ENCODE measurements at regions not wholly inside any gene's neighbourhood (a gene's known extent, or its start where the extent isn't known, plus 50 kb on each side); places are given as distances from the start of the nearest gene placed in this dataset.

DNA sequence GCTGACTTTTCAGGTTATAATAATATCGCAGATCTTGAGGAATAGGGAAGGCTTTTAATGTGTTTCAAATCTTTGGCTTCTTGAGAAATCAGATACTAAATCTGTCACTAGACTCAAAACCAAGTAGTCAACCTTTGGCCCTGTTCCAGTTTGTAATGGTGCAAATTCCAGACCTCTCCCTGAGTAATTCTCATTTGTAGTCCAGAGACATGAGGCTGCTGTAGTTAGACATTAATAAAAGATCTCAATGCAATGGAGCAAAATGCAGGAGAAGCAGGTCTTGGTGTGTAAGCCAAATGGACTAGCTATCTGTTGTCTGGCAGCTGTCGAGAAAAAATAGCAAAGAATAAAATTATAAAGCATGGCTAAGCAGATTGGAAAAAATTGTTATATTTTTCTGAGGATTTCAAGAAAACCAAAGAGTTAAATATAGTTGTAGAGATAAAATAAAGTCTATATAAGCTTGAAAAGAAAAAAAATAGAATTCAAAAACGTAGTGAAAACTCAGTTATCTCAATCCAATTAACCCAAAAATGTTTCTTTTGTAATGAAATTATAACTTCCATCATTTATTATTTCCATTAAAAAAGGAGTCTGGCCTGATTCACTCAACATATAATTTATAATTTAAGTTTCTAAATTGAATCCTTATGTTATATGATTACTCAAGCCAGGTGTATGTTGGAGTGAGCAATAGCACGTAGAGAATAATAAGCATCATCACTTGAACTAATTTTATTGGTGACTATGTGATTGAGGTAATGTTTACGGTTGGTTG, 161.5 kb upstream of the ADGRB3 start:
- H3K36me3 Mint-ChIP-seq (ENCODE audit: low read depth) = no peaks in the 10 kb centered on the region
- POLR2A ChIA-PET = no interaction called here
- CTCF ChIA-PET = no interaction called here
- no peaks in the 10 kb centered on the region for H3K27me3 Mint-ChIP-seq
- no peaks in the 10 kb centered on the region for H3K4me1 Mint-ChIP-seq
- DNase-seq = no peak
- H3K4me3 Mint-ChIP-seq = no peak overlapping the region
- H3K27ac Mint-ChIP-seq = no peak overlapping the region
- H3K9me3 Mint-ChIP-seq = no peaks in the 10 kb centered on the region

DNA sequence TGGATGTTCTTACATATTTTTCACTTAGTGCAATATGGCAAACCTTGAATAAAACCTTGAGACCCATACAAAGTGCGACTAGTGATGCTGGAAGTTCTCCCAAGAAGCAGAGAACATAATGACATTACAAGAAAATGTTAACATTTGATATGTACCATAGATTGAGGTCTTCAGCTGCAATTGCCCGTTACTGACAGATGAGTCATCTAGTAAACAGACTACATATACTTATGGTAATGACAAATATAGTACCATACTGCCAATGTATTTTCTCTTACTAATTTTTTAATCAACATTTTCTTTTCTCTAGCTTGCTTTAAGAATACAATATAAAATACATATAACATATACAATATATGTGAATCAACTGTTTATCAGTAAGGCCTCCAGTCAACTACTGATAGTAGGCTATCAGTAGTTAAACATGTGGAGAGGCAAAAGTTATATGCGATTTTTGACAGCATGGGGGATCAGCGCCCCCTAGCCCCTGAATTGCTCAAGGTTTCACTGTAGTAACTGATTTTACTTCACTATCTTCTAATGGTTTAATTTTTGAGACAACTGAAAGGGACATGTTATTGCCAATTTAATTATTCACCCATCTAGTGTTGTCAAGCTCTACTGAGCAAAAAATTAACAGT, 166.7 kb upstream of the ADGRB3 start:
- POLR2A ChIA-PET = no interaction called here
- no peaks in the 10 kb centered on the region for H3K9me3 Mint-ChIP-seq
- no peaks in the 10 kb centered on the region for H3K36me3 Mint-ChIP-seq (ENCODE audit: low read depth)
- no peak overlapping the region for H3K27ac Mint-ChIP-seq
- no peaks in the 10 kb centered on the region for H3K27me3 Mint-ChIP-seq
- no peaks in the 10 kb centered on the region for H3K4me1 Mint-ChIP-seq
- DNase-seq = no peak
- H3K4me3 Mint-ChIP-seq = no peak overlapping the region
- CTCF ChIA-PET = no interaction called here

DNA sequence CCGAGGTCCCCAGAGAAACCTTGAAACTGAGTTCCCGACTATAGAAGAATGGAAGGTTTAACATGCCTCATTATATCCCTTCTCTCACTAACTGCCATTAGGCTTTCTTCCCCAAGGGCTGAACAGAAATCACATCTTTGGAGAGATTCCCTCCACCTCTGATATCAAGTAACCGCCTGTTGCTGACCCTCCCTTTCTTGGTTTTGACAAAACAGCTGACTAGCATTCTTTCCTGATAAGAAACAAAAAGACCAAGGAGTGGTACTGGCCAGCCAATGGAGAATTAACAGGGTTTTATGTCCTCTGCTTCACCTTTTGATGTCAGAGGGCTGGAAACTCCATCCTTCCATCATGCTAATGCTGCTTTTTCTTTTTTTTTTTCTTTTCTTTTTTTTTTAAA, 176.6 kb upstream of the ADGRB3 start:
- Mint-ChIP-seq H3K27ac (no peak overlapping the region), H3K36me3 (ENCODE audit: low read depth) (no peaks in the 10 kb centered on the region), H3K4me1 (no peaks in the 10 kb centered on the region), H3K4me3 (no peak overlapping the region), H3K27me3 (no peaks in the 10 kb centered on the region), H3K9me3 (peaks cover 11% of the 10 kb centered on the region)
- no peak for DNase-seq
- CTCF ChIA-PET = no interaction called here
- POLR2A ChIA-PET = no interaction called here

DNA sequence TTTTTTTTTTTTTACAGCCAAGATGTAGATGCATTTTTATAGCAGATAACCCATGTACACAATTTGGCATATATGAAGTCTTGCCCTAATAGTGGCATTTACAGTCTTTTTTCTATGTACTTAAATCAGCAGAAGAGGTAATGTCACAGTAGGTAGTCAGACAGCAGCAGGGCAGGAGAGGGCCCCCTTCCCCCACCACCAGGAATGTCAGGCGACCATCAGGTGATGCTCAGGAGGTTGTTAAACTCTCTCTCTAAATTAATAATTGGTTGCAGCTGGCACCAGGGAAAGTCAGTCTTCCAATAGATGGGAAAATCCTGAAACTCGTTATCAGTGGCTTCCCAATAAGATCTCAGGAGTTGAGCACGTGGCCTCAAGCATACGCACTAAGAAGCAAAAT, 188.0 kb upstream of the ADGRB3 start:
- Mint-ChIP-seq H3K27ac (no peak overlapping the region), H3K36me3 (ENCODE audit: low read depth) (no peaks in the 10 kb centered on the region), H3K9me3 (peaks cover 4% of the 10 kb centered on the region), H3K4me1 (no peaks in the 10 kb centered on the region), H3K27me3 (no peaks in the 10 kb centered on the region), H3K4me3 (no peak overlapping the region)
- POLR2A ChIA-PET = no interaction called here
- no peak for DNase-seq
- CTCF ChIA-PET = no interaction called here

DNA sequence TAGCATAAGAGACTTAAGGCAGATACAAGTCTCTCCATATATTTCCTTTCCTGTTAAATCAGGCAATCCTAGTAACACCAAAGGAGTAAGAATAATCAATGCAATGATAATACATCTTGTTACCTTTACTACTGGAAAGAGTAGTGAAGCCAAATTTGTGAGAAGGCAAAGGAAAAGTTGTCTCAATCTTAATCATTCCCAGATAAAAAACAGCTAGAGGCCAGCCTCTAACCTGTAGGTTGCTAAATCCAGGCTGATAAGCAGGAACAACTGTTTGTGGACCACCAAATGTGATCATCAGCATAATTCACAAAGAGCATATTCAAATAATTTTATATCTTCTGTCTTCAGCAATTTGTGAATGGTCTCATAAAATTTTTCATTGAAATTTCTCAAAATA, 189.2 kb upstream of the ADGRB3 start:
- no peak overlapping the region for H3K27ac Mint-ChIP-seq

DNA sequence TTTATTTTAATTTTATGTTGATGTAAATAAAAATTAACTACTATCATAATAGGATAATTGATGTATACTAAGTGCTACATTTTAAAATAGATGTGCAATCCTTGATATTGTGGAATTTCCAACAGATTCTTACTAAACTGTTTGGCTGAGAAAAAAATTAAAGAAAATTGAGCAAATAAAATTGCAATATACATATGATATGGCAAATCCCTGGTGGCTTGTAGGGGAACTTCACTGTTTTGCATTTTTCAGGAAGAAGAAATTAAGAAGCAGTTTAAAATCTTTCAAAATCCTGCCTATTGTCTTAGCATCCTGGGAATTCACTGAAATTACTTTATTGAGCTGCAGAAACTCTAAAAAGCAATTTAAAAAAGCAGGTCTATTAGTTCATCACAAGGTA, 191.4 kb upstream of the ADGRB3 start:
- POLR2A ChIA-PET = no interaction called here
- DNase-seq = no peak
- Mint-ChIP-seq H3K4me3 (no peak overlapping the region), H3K36me3 (ENCODE audit: low read depth) (no peaks in the 10 kb centered on the region), H3K4me1 (no peaks in the 10 kb centered on the region), H3K27me3 (no peaks in the 10 kb centered on the region), H3K9me3 (no peaks in the 10 kb centered on the region), H3K27ac (no peak overlapping the region)
- CTCF ChIA-PET = no interaction called here

More for the DNA sequence above, 189.2 kb upstream of the ADGRB3 start:
- CTCF ChIA-PET = no interaction called here
- Mint-ChIP-seq H3K36me3 (ENCODE audit: low read depth) (no peaks in the 10 kb centered on the region), H3K27me3 (no peaks in the 10 kb centered on the region), H3K4me3 (no peak overlapping the region), H3K4me1 (no peaks in the 10 kb centered on the region), H3K9me3 (peaks cover 2% of the 10 kb centered on the region)
- POLR2A ChIA-PET = no interaction called here
- no peak for DNase-seq

DNA sequence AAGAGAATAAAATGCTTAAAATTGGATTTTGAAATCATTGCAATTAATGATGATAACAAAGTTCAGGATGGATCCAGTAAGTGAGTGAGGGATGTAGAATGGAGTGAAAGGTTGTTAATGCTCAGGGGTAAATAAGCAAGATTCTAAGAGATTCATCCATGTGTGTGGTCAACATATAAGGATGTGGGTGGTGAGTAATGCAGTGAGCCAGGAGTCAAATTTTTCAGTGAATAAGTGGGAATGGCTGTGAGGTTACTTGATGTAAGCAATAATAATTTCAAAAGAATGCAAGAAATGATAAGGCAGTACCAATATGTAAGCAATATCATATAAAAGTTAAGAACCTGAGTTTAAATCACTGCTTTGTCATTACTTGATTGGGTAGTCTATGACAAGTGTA, 207.5 kb upstream of the ADGRB3 start:
- Mint-ChIP-seq H3K4me3 (no peak overlapping the region), H3K9me3 (peaks cover 6% of the 10 kb centered on the region), H3K4me1 (no peaks in the 10 kb centered on the region), H3K36me3 (ENCODE audit: low read depth) (no peaks in the 10 kb centered on the region), H3K27me3 (no peaks in the 10 kb centered on the region), H3K27ac (no peak overlapping the region)
- CTCF ChIA-PET = no interaction called here
- POLR2A ChIA-PET = no interaction called here
- DNase-seq = no peak

DNA sequence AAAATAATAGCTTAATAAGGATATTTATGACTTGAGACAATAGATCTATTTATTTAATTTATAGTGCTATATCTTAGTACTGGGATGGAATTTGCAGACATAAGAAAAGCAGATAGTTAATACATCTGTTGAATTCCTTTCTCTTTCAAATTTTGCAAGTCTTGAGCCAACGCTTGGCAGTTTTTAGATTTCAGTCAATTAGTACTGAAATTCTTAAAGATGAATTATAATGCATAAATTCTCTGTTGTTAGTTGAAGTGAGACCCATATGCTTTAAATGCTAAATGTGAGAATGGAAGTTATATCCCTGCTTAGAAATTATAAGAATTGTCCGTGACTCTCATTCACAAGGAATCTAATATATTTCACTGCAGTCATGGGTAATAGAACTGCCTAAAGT, 225.1 kb upstream of the ADGRB3 start:
- Mint-ChIP-seq H3K36me3 (ENCODE audit: low read depth) (no peaks in the 10 kb centered on the region), H3K4me3 (no peak overlapping the region), H3K27me3 (no peaks in the 10 kb centered on the region), H3K4me1 (no peaks in the 10 kb centered on the region), H3K27ac (no peak overlapping the region), H3K9me3 (no peaks in the 10 kb centered on the region)
- ChIA-PET CTCF (no interaction called here), POLR2A (no interaction called here)
- DNase-seq = no peak

DNA sequence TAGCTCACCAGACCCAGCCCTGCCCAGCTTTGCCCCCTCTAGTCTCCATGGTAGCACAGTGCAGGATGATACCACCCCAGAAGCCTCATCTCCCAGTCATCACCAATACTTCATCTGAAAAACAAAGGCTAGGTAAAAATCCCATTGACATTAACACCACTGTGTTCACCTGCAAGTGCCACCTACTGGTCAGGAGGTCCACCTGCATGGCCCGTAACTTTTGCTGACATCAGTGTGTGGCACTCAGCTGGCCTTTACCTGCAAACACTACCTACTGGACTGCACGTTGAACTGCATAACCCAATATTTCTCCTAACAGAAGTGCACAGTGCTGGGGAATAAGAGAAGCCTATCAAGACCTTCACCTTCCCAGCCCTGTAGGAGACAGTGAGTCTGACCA, 234.7 kb upstream of the ADGRB3 start:
- no peaks in the 10 kb centered on the region for H3K36me3 Mint-ChIP-seq (ENCODE audit: low read depth)
- ChIA-PET CTCF (no interaction called here), POLR2A (no interaction called here)
- peaks cover 9% of the 10 kb centered on the region for H3K9me3 Mint-ChIP-seq
- H3K27ac Mint-ChIP-seq = no peak overlapping the region
- H3K27me3 Mint-ChIP-seq = no peaks in the 10 kb centered on the region
- DNase-seq = no peak
- H3K4me3 Mint-ChIP-seq = no peak overlapping the region
- no peaks in the 10 kb centered on the region for H3K4me1 Mint-ChIP-seq

DNA sequence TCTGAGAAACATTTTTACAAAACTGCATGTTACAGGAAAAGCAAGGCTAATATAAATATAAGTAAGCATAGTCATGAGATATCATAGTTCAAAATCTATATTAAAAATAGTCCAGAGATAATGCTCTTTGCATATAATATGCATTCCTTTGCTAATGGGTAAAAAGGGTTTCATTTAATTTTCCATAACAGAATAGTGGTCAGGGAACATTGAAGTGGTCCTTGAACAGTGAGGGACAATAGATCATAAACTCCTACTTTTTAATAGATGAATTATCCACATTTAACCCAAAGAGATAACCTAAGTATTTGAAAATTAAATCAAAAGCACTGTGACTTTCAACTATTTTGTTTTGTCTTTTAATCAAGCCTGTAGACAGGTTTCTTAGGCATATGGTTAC, 243.1 kb upstream of the ADGRB3 start:
- no peaks in the 10 kb centered on the region for H3K4me1 Mint-ChIP-seq
- H3K4me3 Mint-ChIP-seq = no peak overlapping the region
- no peaks in the 10 kb centered on the region for H3K36me3 Mint-ChIP-seq (ENCODE audit: low read depth)
- H3K9me3 Mint-ChIP-seq = no peaks in the 10 kb centered on the region
- POLR2A ChIA-PET = no interaction called here
- CTCF ChIA-PET = no interaction called here
- no peaks in the 10 kb centered on the region for H3K27me3 Mint-ChIP-seq
- DNase-seq = no peak
- no peak overlapping the region for H3K27ac Mint-ChIP-seq

DNA sequence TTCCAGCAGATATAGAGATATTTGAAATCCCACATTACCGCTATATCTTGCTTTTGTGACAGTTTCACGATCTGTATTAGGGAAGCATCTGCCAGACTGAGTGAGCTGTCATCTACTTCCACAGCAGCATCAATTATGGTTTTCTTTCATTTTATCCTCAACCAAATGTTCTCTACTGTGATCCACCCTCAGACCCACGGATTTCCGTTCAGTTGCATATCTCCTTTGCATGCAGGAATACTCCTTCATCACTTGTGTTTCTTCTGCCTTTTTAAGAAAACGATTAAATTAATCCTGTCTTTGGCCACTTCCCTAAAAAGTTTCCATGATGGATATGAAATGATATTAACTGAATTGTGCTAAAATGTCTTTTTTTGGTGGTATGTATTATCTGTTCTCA, 262.1 kb upstream of the ADGRB3 start:
- H3K27me3 Mint-ChIP-seq = no peaks in the 10 kb centered on the region
- H3K4me1 Mint-ChIP-seq = no peaks in the 10 kb centered on the region
- no peak overlapping the region for H3K4me3 Mint-ChIP-seq
- CTCF ChIA-PET = no interaction called here
- H3K27ac Mint-ChIP-seq = no peak overlapping the region
- DNase-seq = no peak
- POLR2A ChIA-PET = no interaction called here
- peaks cover 3% of the 10 kb centered on the region for H3K9me3 Mint-ChIP-seq
- no peaks in the 10 kb centered on the region for H3K36me3 Mint-ChIP-seq (ENCODE audit: low read depth)

DNA sequence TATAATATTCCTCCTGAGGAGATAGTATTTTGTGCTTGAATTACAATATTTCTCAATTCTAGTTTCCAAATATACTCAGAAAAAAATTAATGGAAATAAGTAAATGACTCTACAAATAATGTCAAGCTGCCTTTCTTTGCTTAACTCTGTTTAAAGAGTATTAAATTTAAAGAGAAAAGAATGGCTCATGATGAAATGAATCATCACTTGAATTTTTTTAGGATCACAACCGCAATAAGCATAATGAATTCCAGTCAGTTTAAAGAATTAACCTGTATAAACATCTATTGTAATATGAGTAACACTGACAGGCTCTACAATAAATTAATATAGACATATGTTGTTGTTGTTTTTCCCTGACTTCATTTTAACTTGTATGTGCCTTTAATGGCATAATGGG, 266.2 kb upstream of the ADGRB3 start:
- CTCF ChIA-PET = no interaction called here
- H3K4me3 Mint-ChIP-seq = no peak overlapping the region

DNA sequence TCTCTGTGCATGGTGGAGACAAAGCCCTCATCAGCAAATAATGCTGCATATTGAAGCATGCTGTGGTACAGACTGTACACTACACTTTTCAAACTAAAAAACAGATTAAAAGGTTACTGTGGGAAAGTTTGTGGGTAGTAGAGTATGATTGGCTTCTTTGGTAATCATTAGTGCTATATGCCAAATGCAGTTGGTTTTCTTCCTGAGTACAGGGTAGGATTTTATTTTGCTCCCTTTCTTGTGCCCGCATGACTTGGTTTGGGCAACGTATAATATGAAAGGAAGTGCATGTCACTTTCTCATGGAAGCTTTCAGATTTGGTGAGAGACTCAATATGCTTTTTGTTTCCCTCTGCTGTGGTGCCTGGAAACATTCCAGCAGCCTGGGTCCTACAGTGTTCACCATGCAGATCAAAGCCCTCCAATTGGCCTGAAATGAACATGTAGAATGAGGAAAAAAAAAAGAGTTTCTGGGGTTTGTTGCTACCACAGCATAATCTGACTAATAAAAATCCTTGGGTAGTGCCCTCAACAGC, 270.7 kb upstream of the ADGRB3 start:
- no peaks in the 10 kb centered on the region for H3K27me3 Mint-ChIP-seq
- H3K36me3 Mint-ChIP-seq (ENCODE audit: low read depth) = no peaks in the 10 kb centered on the region
- ChIA-PET POLR2A (no interaction called here), CTCF (no interaction called here)
- no peak for DNase-seq
- H3K4me1 Mint-ChIP-seq = no peaks in the 10 kb centered on the region
- peaks cover 8% of the 10 kb centered on the region for H3K9me3 Mint-ChIP-seq
- H3K4me3 Mint-ChIP-seq = no peak overlapping the region
- no peak overlapping the region for H3K27ac Mint-ChIP-seq

More for the DNA sequence above, 266.2 kb upstream of the ADGRB3 start:
- H3K4me1 Mint-ChIP-seq = no peaks in the 10 kb centered on the region
- no peak overlapping the region for H3K27ac Mint-ChIP-seq
- peaks cover 2% of the 10 kb centered on the region for H3K9me3 Mint-ChIP-seq
- POLR2A ChIA-PET = no interaction called here
- H3K27me3 Mint-ChIP-seq = no peaks in the 10 kb centered on the region
- no peak for DNase-seq
- H3K36me3 Mint-ChIP-seq (ENCODE audit: low read depth) = no peaks in the 10 kb centered on the region

DNA sequence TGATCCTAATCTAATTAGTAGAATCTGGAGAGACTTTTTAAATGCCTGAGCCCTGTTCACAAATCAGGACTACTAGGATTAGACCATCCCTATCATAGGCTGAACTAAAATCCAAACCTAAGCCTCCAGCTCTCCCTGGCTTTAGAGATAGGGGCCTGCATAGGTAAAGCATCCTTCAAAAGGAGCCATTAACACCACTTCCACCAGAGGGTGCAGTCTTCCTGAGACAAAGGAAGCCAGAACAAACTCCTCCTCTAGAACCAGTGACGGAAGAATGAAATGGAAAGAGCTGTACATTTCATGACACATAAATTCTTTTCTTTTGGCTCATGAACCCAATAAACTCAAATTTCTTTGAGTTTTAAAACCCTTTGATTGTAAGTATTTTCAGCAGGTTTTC, 291.2 kb upstream of the ADGRB3 start:
- POLR2A ChIA-PET = no interaction called here
- H3K36me3 Mint-ChIP-seq (ENCODE audit: low read depth) = no peaks in the 10 kb centered on the region
- CTCF ChIA-PET = no interaction called here

More for the DNA sequence above, 291.2 kb upstream of the ADGRB3 start:
- Mint-ChIP-seq H3K9me3 (no peaks in the 10 kb centered on the region), H3K4me1 (no peaks in the 10 kb centered on the region), H3K27ac (no peak overlapping the region), H3K27me3 (no peaks in the 10 kb centered on the region), H3K4me3 (no peak overlapping the region)
- DNase-seq = no peak
